HepG2 (cell line): ENCODE measurements at regions not wholly inside any gene's neighbourhood (a gene's known extent, or its start where the extent isn't known, plus 50 kb on each side); places are given as distances from the start of the nearest gene placed in this dataset.
"Not testable (repeated sequence)": the region's sequence is repeated elsewhere in the genome, so short reads cannot be mapped to it uniquely, and the experiment has no call there.

ENCODE experiments used
- ATAC-seq: fragments of 200-7000 bp; cut with Tn5 transposase; 3 replicates; pipeline ENCODE4 v1.9.1; 2020; ENCODE audit warnings: mild to moderate bottlenecking, moderate library complexity
- BruUV-seq: library from RNA; stranded (reverse); fragments of 400-500 nt; replicated peaks from 2 replicates; lab custom pipeline; 2021; lab: Mats Ljungman, UMichigan
- CTCF ChIA-PET: fragments of 300-600 bp; formaldehyde crosslinking; extraction: SDS; loops from one replicate; lab custom pipeline; 2021; ENCODE audit warnings: low total read pairs, inconsistent platforms, low intra/inter-chr PET ratio; lab: Yijun Ruan, JAX
- POLR2A ChIA-PET: fragments of 350-600 bp; sonication (Branson Sonifier 250); formaldehyde crosslinking; loops from one replicate; lab custom pipeline; 2020; ENCODE audit warnings: antibody characterized with exemption, inconsistent platforms; lab: Yijun Ruan, JAX
- DNase-seq: peaks from one replicate; pipeline ENCODE4 v3.0.0-alpha.2; 2015; ENCODE audit warnings: low spot score
- FAIRE-seq: peaks from 3 replicates; lab custom pipeline; 2011; peaks lifted over from hg19 to GRCh38; lab: Jason Lieb, UNC
- H2AFZ ChIP-seq: one replicate; pipeline ENCODE4 v1.6.1; 2011; ENCODE audit warnings: low read length, inconsistent platforms
- H3K27ac ChIP-seq: fragments of 300-600 bp; 3 replicates; pipeline ENCODE4 v1.8.0; 2011; ENCODE audit warnings: mixed run types, mild to moderate bottlenecking, mixed read lengths, low read length, inconsistent platforms; ENCODE audit not compliant: insufficient read depth; ENCODE audit errors: extremely low read length
- H3K27me3 ChIP-seq, 2 experiments: fragments of 200-600 bp in 1 of 2; 2 replicates in 1 of 2; 3 replicates in 1 of 2; pipeline versions ENCODE4 v1.6.0 to v1.8.0; 2011; ENCODE audit warnings: low read length in 2 of 2, mild to moderate bottlenecking in 2 of 2, moderate library complexity in 2 of 2, inconsistent platforms in 1 of 2; ENCODE audit not compliant: insufficient read depth in 2 of 2, control insufficient read depth in 1 of 2
- H3K36me3 ChIP-seq, 2 experiments: fragments of 200-600 bp in 1 of 2; replicated peaks in 1 of 2; 2 replicates in 1 of 2; 3 replicates in 1 of 2; pipeline versions ENCODE4 v1.5.1 to v1.8.0; 2011; ENCODE audit warnings: low read length in 2 of 2, inconsistent platforms in 1 of 2; ENCODE audit not compliant: insufficient read depth in 2 of 2, control insufficient read depth in 1 of 2
- H3K4me1 ChIP-seq: 2 replicates; pipeline ENCODE4 v1.5.1; 2012; ENCODE audit warnings: low read length, inconsistent platforms; ENCODE audit not compliant: insufficient read depth
- H3K4me2 ChIP-seq: 2 replicates; pipeline ENCODE4 v1.6.0; 2011; ENCODE audit warnings: low read depth, low read length, inconsistent platforms
- H3K4me3 ChIP-seq, 3 experiments: fragments of 200-600 bp in 1 of 3; sonication (generic), shearing (Covaris generic) in 1 of 3; replicated peaks in 1 of 3; 2 replicates each; pipeline ENCODE4 v1.5.1; 2011 to 2016; ENCODE audit warnings: low read length in 3 of 3, inconsistent platforms in 2 of 3, low read depth in 2 of 3, mild to moderate bottlenecking in 2 of 3, control low read depth in 1 of 3, mixed read lengths in 1 of 3; ENCODE audit not compliant: insufficient read depth in 1 of 3
- H3K79me2 ChIP-seq: one replicate; pipeline ENCODE4 v1.6.1; 2011; ENCODE audit warnings: low read length, inconsistent platforms; ENCODE audit not compliant: insufficient read depth
- H3K9ac ChIP-seq: 2 replicates; pipeline ENCODE4 v1.6.0; 2011; ENCODE audit warnings: mild to moderate bottlenecking, low read depth, low read length, inconsistent platforms; ENCODE audit not compliant: insufficient read depth
- H3K9me3 ChIP-seq: 2 replicates; pipeline ENCODE4 v1.5.1; 2012; ENCODE audit warnings: mild to moderate bottlenecking, low read length
- H4K20me1 ChIP-seq: 2 replicates; pipeline ENCODE4 v1.6.0; 2011; ENCODE audit warnings: inconsistent platforms, mild to moderate bottlenecking, low read length, moderate library complexity; ENCODE audit not compliant: insufficient read depth
- ZNF280D ChIP-seq: sonication (generic); formaldehyde crosslinking; IDR thresholded peaks from 2 replicates; pipeline ENCODE4 v1.5.1; 2020; ENCODE audit warnings: mild to moderate bottlenecking, missing genetic modification reagents
- WGBS: methylation state at CpG from one replicate; pipeline ENCODE4 v1.1.6; 2017; ENCODE audit warnings: low lambda C conversion rate; 5-methylcytosine and 5-hydroxymethylcytosine counted together
- in situ Hi-C: cut with HindIII; loops from 2 replicates; pipeline ENCODE4 v1.10.0; 2017; ENCODE audit warnings: low pct_unique_long_range_greater_than_20kb; ENCODE audit not compliant: extremely low pct_ligation_motif_present
- intact Hi-C: fragments of 100-400 bp; cut with micrococcal nuclease; formaldehyde crosslinking; loops from one replicate; pipeline ENCODE4 v1.10.0; 2022; ENCODE audit not compliant: unreplicated experiment

GRCh38 chr6:156010-156409, 136.3 kb upstream of the DUSP22 start (continued):
- no peak for TF ChIP-seq ZNF280D (CRISPR knock-in tag)
- TF ChIP-seq, all 625 proteins: peak for 0

- H4K20me1 ChIP-seq, CTCF ChIA-PET, H3K79me2 ChIP-seq, H3K36me3 ChIP-seq, ATAC-seq, DNase-seq, H2AFZ ChIP-seq, intact Hi-C loops, H3K9ac ChIP-seq, H3K27ac ChIP-seq, H3K4me1 ChIP-seq, H3K9me3 ChIP-seq, BruUV-seq, FAIRE-seq, POLR2A ChIA-PET, in situ Hi-C loops, H3K4me2 ChIP-seq, H3K27me3 ChIP-seq, H3K4me3 ChIP-seq: not testable (repeated sequence)
- 15% methylated on average over 4 of the region's 4 CpGs for WGBS
These were observed 135.7 kb upstream of the DUSP22 start for GRCh38 chr6:156441-157140.

DNA sequence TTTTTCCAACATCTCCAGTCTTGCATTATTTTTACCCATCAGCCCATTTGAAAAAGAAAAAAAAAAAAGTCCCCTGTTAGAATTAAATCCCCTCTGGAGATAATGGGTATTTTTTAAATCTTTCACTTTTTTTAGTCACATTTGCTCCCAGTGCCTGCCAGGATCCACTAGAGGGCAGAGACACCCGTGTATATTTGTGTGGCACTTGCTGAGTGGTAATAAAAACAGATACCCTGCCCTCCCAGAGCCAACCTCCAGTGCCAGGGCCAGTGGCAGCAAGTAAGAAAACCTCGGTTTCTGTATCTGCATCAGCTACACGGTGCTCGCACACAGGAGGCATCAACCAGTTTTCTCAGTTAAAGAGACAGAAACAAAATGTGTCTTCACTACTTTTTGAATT, 135.1 kb upstream of the DUSP22 start:
- 4% methylated on average over 4 of the region's 4 CpGs for WGBS
- ATAC-seq, H2AFZ ChIP-seq, H3K36me3 ChIP-seq, H3K4me3 ChIP-seq, BruUV-seq, POLR2A ChIA-PET, H3K27me3 ChIP-seq, H3K4me2 ChIP-seq, intact Hi-C loops, in situ Hi-C loops, H3K4me1 ChIP-seq, H3K9me3 ChIP-seq, DNase-seq, FAIRE-seq, H3K79me2 ChIP-seq, CTCF ChIA-PET, H3K27ac ChIP-seq, H3K9ac ChIP-seq, H4K20me1 ChIP-seq: not testable (repeated sequence)

- H3K4me3 ChIP-seq, H3K4me1 ChIP-seq, H2AFZ ChIP-seq, ATAC-seq, CTCF ChIA-PET, FAIRE-seq, H3K36me3 ChIP-seq, DNase-seq, intact Hi-C loops, H3K4me2 ChIP-seq, POLR2A ChIA-PET, H3K9me3 ChIP-seq, H3K9ac ChIP-seq, BruUV-seq, H4K20me1 ChIP-seq, H3K27me3 ChIP-seq, H3K79me2 ChIP-seq, in situ Hi-C loops, H3K27ac ChIP-seq: not testable (repeated sequence)
- 50% methylated on average over 2 of the region's 2 CpGs for WGBS
These were observed 130.6 kb upstream of the DUSP22 start for GRCh38 chr6:161657-162056.
